ENCODE measurements at regions not wholly inside any gene's neighbourhood (a gene's known extent, or its start where the extent isn't known, plus 50 kb on each side); places are given as distances from the start of the nearest gene placed in this dataset.

GRCh38 chr10:10178476-10178875 lies 839.2 kb upstream of the CELF2 start:
- TF ChIP-seq CTCF (IDR thresholded peaks at IDR 0.05; ENCODE audit: low read depth, low read length, poor library complexity, severe bottlenecking) (no peak), EZH2phosphoT487 (IDR thresholded peaks at IDR 0.05; ENCODE audit: borderline replicate concordance, low read length) (no peak)

All from DOHH2 (cell line).